Prostate gland (tissue), 2 donors: ENCODE measurements at regions not wholly inside any gene's neighbourhood (a gene's known extent, or its start where the extent isn't known, plus 50 kb on each side); places are given as distances from the start of the nearest gene placed in this dataset.

Source experiments
- POLR2A ChIP-seq: fragments of 450-650 bp; IDR thresholded peaks from one replicate; pipeline ENCODE4 v1.6.1; 2016; ENCODE audit warnings: antibody characterized with exemption, mild to moderate bottlenecking
- POLR2AphosphoS5 ChIP-seq: sonication (generic); formaldehyde crosslinking; IDR thresholded peaks from one replicate; pipeline ENCODE4 v1.6.1; 2017; ENCODE audit warnings: antibody characterized with exemption
- TF ChIP-seq, protein P1 (sequence below), 4 experiments: fragments of 200-600 bp in 2 of 4; fragments of 450-650 bp in 2 of 4; sonication (generic) in 2 of 4; IDR thresholded peaks; 1 replicate in 3 of 4; 2 replicates in 1 of 4; pipeline ENCODE4 v1.5.1; 2016 to 2019; ENCODE audit warnings: antibody characterized with exemption in 4 of 4, mild to moderate bottlenecking in 2 of 4, moderate library complexity in 2 of 4

GRCh38 chr1:38772026-38772425, 87.5 kb downstream of the RRAGC start:
- TF ChIP-seq, protein P1, sequence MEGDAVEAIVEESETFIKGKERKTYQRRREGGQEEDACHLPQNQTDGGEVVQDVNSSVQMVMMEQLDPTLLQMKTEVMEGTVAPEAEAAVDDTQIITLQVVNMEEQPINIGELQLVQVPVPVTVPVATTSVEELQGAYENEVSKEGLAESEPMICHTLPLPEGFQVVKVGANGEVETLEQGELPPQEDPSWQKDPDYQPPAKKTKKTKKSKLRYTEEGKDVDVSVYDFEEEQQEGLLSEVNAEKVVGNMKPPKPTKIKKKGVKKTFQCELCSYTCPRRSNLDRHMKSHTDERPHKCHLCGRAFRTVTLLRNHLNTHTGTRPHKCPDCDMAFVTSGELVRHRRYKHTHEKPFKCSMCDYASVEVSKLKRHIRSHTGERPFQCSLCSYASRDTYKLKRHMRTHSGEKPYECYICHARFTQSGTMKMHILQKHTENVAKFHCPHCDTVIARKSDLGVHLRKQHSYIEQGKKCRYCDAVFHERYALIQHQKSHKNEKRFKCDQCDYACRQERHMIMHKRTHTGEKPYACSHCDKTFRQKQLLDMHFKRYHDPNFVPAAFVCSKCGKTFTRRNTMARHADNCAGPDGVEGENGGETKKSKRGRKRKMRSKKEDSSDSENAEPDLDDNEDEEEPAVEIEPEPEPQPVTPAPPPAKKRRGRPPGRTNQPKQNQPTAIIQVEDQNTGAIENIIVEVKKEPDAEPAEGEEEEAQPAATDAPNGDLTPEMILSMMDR (IDR thresholded peaks at IDR 0.05), result no peak
- TF ChIP-seq POLR2A (no peak), POLR2AphosphoS5 (no peak)
